NCI-H1436 treated with DMSO at 0.1 percent for 48 hours (cell line): ENCODE measurements at regions not wholly inside any gene's neighbourhood (a gene's known extent, or its start where the extent isn't known, plus 50 kb on each side); places are given as distances from the start of the nearest gene placed in this dataset.

Experiments
- DNase-seq: peaks from one replicate; lab custom pipeline; 2025; lab: John Stamatoyannopoulos, UW

DNA sequence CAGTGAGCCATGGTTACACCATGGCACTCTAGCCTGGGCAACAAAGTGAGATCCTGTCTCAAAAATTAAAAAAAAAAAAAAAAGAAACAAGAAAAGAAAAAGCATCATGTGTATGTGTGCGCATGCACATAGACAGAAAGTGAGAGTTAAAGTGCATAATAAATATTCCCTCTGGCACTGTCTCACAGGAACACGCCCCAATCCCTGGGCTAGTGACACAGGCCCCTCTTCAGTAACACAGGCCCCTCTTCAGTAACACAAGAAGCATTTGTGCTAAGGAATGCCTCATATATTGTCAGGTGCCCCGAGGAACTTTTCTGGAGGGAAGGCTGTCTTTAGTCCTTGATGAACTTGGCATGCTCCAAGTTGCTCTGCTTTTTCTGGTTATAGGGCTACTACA, 57.5 kb downstream of the RPL27A start:
- DNase-seq = no peak

- no peak for DNase-seq
Measured at GRCh38 chr11:8744423-8744822, 61.8 kb downstream of the RPL27A start.

- DNase-seq = no peak
Measured at GRCh38 chr11:8745431-8746253, 63.0 kb downstream of the RPL27A start.

DNA sequence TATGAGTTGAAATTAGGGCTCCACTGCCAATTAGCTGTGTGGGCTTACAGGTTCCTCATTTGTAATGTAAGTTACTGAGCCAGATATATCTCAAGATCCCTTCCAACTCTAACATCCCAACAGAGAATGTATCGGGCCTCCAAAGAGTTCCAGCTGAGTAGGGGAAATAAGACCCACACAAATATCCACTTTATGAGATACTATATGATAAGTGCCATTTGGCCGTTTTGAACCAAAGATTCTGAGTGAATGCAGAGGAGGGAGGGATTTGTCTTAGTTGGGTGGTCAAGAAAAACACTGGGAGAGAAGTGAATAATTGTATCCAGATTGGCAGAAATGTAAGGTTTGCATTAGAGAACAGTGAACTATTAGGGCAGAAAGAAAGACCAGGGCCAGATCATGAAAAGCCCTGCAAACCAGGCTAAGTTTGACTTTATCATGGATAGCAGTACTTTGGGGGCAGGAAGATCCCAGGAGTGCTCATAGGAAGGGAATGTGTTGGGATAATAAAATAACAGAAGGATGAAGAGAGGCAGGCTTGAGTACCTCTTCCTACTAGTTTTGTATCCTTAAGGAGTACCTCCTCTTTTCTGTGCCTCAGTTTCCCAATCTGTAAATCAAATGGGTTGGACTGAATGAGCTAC, 63.9 kb downstream of the RPL27A start:
- no peak for DNase-seq

- DNase-seq = no peak
Measured at GRCh38 chr11:8747173-8747572, 64.6 kb downstream of the RPL27A start.

DNA sequence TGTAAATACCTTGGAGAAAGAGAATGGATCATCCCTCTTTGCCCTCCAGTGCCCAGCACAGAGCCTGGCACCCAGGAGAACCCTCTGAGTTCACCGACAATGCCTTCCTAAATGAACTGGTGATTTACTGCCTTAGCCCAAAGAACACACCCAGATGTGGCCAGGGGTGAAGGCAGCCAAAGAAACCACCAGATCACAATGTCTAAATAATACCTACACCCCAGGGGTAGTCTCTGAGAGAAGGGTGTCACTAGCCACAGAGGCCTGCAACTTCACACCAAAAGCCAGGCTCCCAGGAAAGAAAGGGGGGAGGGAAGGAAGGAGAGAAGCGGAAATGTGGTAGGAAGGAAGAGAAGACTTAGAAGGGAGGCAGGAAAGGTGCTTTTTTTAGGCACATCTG, 65.7 kb downstream of the RPL27A start:
- no peak for DNase-seq

GRCh38 chr11:8749202-8749601, 66.6 kb downstream of the RPL27A start:
- no peak for DNase-seq

GRCh38 chr11:8754241-8754640, 71.6 kb downstream of the RPL27A start:
- no peak for DNase-seq

DNA sequence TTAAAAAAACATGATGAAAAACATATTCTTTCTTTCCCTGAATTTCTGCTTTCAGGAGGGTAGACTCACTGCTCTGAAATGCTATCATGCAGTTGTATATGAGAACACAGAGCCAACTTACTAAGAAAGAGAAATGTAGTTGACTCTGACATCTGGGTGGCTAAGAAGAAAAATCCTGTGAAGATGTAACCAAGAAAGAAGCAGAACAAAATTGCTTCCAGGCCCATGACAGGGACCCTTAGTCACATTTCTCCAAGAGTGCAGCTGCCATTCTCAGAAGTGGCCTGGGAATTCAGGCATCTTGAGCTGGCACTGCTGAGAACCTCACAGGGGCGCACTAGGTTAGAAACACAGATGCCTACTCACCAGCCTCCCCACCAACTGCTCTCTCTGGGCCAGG, 73.6 kb downstream of the RPL27A start:
- no peak for DNase-seq

DNA sequence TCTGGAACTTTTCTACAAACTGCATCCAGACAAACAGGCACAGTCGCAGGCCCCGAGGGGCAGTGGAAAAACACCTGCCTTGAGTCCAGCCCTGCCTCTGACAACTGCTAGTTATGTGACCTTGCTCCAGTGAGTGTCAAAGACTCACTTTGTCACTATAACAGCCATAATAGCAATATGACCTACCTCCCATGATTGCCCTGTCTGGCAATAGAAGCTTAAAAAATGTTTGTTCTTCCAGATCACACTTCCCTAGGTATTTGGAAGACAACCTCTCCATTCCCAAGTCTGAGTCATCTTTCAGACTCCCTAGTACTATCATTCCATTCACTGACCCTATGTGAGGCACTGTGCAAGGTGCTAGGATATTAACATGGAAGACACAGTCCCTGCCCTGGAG, 74.5 kb downstream of the RPL27A start:
- DNase-seq = no peak

GRCh38 chr11:8757533-8757932, 74.9 kb downstream of the RPL27A start:
- no peak for DNase-seq

- DNase-seq = no peak
Measured at GRCh38 chr11:8758619-8759169, 76.1 kb downstream of the RPL27A start.

- no peak for DNase-seq
Measured at GRCh38 chr11:8759634-8760033, 77.0 kb downstream of the RPL27A start.

GRCh38 chr11:8760896-8761295, 78.3 kb downstream of the RPL27A start:
- no peak for DNase-seq

- no peak for DNase-seq
Measured at GRCh38 chr11:8763070-8763685, 80.6 kb downstream of the RPL27A start.

DNA sequence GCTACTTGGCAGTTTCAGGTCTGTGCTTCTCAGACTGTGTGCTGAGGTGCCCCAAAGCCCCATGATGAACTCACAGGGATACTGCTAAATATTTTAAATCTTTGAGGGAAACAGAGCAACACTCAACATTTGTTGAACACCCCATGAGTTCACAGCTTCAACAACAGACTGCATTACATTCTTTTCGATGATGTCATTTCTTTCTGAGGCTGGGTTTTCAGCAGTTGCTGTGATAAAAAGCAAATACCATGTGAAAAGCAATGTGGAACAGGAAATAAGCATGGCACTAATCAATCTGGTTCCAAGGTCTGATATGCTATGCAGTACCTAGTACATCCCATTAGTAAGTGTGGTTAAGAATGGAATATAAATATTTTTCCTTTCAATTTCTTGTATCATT, 82.7 kb downstream of the RPL27A start:
- no peak for DNase-seq

DNA sequence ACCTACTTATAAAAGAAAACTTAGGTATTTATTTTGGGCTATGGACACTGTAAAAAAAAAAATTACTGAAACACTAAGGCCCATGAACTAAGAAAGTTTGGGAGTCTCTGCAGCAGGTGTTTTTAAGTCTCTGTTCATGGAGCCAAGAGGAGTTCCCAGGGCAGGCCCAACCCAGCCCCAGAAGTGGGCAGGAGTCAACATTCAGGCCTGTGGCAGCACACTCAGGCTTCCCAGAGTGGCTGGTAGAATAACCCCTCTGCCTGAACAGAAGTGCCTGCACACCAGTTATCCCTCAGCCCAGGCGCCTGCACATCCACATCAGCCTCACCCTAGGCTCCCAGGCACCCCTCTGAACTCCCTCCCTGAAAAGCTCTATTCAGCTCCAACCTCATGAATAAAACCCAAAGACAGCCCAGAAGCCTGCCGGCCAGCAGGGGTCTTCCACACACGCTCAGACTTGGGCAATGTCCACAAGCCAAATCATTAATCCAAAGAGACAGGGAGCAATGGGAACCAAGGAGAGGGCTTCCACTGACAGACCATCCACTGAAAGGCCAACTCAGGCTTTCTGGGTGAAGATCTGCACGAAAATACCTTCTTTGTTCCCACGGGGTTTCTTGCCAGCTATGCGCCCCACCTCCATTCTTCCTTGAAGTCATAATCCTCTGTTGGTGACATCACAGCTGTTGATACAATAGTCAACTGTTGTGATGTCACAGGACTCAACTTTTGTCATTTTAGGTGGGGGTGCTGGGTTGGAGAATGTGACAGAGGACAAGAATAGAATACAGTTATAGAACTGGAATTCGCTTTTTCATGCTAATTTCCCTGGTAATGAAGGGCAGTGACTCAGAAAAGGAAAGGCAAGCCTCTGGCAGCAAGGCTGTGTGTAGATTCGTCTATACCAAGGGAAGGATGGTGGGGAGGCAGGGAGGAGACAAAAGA, 83.7 kb downstream of the RPL27A start:
- no peak for DNase-seq

GRCh38 chr11:8766988-8767374, 84.4 kb downstream of the RPL27A start:
- no peak for DNase-seq

GRCh38 chr11:8767466-8768142, 85.0 kb downstream of the RPL27A start:
- DNase-seq = no peak

- DNase-seq = no peak
Measured at GRCh38 chr11:8768625-8769333, 86.2 kb downstream of the RPL27A start.
